Body of pancreas (tissue), 4 donors: ENCODE measurements at regions not wholly inside any gene's neighbourhood (a gene's known extent, or its start where the extent isn't known, plus 50 kb on each side); places are given as distances from the start of the nearest gene placed in this dataset.

ENCODE experiments used
- POLR2A ChIP-seq, 3 donors: fragments of 450-650 bp; IDR thresholded peaks; one replicate each; pipeline ENCODE4 v1.6.1; 2016; ENCODE audit warnings: antibody characterized with exemption in 3 of 3, mild to moderate bottlenecking in 2 of 3
- TF ChIP-seq, protein P1 (sequence below), 7 experiments: fragments of 450-650 bp in 4 of 7; fragments of 200-600 bp in 3 of 7; sonication (generic) in 3 of 7; IDR thresholded peaks; one replicate each; pipeline ENCODE4 v1.5.1; 2016 to 2019; ENCODE audit warnings: antibody characterized with exemption in 7 of 7

DNA sequence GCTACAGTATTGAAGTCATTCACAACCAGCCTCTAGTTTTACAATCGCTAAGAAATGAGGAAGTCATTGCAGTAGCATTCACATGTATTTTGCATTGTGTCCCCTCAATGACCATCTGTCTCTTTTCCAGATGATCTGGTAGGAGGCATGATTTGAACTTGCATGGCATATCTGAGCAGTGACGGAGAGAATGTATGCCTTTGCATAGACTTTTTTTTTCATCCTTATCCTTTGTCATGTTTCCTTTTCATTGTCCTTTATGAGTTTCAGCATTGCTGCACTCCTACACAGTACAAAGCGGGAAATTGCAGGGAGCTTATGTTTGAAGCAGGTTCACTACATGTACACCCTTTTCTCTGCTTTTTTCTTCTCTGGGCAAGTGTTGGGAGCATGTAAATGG lies 516.4 kb upstream of the GRIA3 start:
- TF ChIP-seq, protein P1, sequence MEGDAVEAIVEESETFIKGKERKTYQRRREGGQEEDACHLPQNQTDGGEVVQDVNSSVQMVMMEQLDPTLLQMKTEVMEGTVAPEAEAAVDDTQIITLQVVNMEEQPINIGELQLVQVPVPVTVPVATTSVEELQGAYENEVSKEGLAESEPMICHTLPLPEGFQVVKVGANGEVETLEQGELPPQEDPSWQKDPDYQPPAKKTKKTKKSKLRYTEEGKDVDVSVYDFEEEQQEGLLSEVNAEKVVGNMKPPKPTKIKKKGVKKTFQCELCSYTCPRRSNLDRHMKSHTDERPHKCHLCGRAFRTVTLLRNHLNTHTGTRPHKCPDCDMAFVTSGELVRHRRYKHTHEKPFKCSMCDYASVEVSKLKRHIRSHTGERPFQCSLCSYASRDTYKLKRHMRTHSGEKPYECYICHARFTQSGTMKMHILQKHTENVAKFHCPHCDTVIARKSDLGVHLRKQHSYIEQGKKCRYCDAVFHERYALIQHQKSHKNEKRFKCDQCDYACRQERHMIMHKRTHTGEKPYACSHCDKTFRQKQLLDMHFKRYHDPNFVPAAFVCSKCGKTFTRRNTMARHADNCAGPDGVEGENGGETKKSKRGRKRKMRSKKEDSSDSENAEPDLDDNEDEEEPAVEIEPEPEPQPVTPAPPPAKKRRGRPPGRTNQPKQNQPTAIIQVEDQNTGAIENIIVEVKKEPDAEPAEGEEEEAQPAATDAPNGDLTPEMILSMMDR (IDR thresholded peaks at IDR 0.05) = no peak
- no peak for TF ChIP-seq POLR2A (IDR thresholded peaks at IDR 0.05)
